Keratinocyte (primary cell): ENCODE measurements at regions not wholly inside any gene's neighbourhood (a gene's known extent, or its start where the extent isn't known, plus 50 kb on each side); places are given as distances from the start of the nearest gene placed in this dataset.

Source experiments
- DNase-seq: peaks from one replicate; pipeline ENCODE4 v3.0.0-alpha.2; 2011; ENCODE audit warnings: low read depth, missing footprints, low spot score
- FAIRE-seq: peaks from 2 replicates; lab custom pipeline; 2011; peaks lifted over from hg19 to GRCh38; lab: Jason Lieb, UNC
- H2AFZ ChIP-seq: 2 replicates; pipeline ENCODE4 v1.6.0; 2012; ENCODE audit warnings: low read length, control low read depth, inconsistent platforms; ENCODE audit not compliant: control insufficient read depth
- H3K27ac ChIP-seq: 2 replicates; pipeline ENCODE4 v1.5.1; 2011; ENCODE audit warnings: low read length; ENCODE audit not compliant: control insufficient read depth, insufficient read depth
- H3K27me3 ChIP-seq: 3 replicates; pipeline ENCODE4 v1.6.0; 2011; ENCODE audit warnings: low read length; ENCODE audit not compliant: control insufficient read depth, insufficient read depth; ENCODE audit errors: extremely low read depth
- H3K36me3 ChIP-seq, 2 experiments: 2 replicates in 1 of 2; 3 replicates in 1 of 2; pipeline ENCODE4 v1.5.1; 2011; ENCODE audit warnings: low read length in 2 of 2, mild to moderate bottlenecking in 1 of 2; ENCODE audit not compliant: control insufficient read depth in 2 of 2, insufficient read depth in 2 of 2; ENCODE audit errors: extremely low read depth in 1 of 2
- H3K4me1 ChIP-seq: 3 replicates; pipeline ENCODE4 v1.5.1; 2011; ENCODE audit warnings: low read length; ENCODE audit not compliant: control insufficient read depth, insufficient read depth; ENCODE audit errors: extremely low read depth
- H3K4me2 ChIP-seq: 3 replicates; pipeline ENCODE4 v1.6.0; 2011; ENCODE audit warnings: low read depth, low read length; ENCODE audit not compliant: control insufficient read depth, insufficient read depth; ENCODE audit errors: extremely low read depth
- H3K4me3 ChIP-seq, 3 experiments: fragments of 200-600 bp in 1 of 3; sonication (generic) in 1 of 3; 2 replicates in 2 of 3; 3 replicates in 1 of 3; pipeline ENCODE4 v1.5.1; 2011 to 2016; ENCODE audit warnings: low read length in 3 of 3, mild to moderate bottlenecking in 3 of 3, control low read depth in 2 of 3, inconsistent platforms in 1 of 3, low read depth in 1 of 3, mixed read lengths in 1 of 3, mixed run types in 1 of 3, moderate library complexity in 1 of 3; ENCODE audit not compliant: control insufficient read depth in 2 of 3, insufficient read depth in 2 of 3; ENCODE audit errors: extremely low read depth in 1 of 3
- H3K79me2 ChIP-seq: 2 replicates; pipeline ENCODE4 v1.6.0; 2012; ENCODE audit warnings: low read length; ENCODE audit not compliant: control insufficient read depth, insufficient read depth
- H3K9ac ChIP-seq: 3 replicates; pipeline ENCODE4 v1.6.0; 2011; ENCODE audit warnings: low read length; ENCODE audit not compliant: control insufficient read depth, insufficient read depth; ENCODE audit errors: extremely low read depth
- H3K9me1 ChIP-seq: 3 replicates; pipeline ENCODE4 v1.6.0; 2011; ENCODE audit warnings: low read length; ENCODE audit not compliant: control insufficient read depth, insufficient read depth; ENCODE audit errors: extremely low read depth
- H3K9me3 ChIP-seq: 2 replicates; pipeline ENCODE4 v1.5.1; 2012; ENCODE audit warnings: low read depth, low read length; ENCODE audit not compliant: control insufficient read depth
- H4K20me1 ChIP-seq: 3 replicates; pipeline ENCODE4 v1.6.0; 2011; ENCODE audit warnings: low read length; ENCODE audit not compliant: control insufficient read depth, insufficient read depth; ENCODE audit errors: extremely low read depth
- CTCF ChIP-seq, 3 experiments: IDR thresholded peaks in 1 of 3; conservative IDR thresholded peaks in 1 of 3; optimal IDR thresholded peaks in 1 of 3; 2 replicates in 2 of 3; 3 replicates in 1 of 3; pipeline versions ENCODE3 to v1.5.1; 2011; ENCODE audit warnings: low read length in 3 of 3, mild to moderate bottlenecking in 3 of 3, moderate library complexity in 2 of 3, control low read depth in 1 of 3, inconsistent platforms in 1 of 3; ENCODE audit not compliant: insufficient read depth in 2 of 3; ENCODE audit errors: extremely low read depth in 1 of 3
- EZH2 ChIP-seq: IDR thresholded peaks from one replicate; pipeline ENCODE4 v1.6.1; 2012; ENCODE audit warnings: inconsistent platforms, mild to moderate bottlenecking, low read length, moderate library complexity
- dilution Hi-C: fragments of 300-500 bp; cut with MboI; formaldehyde crosslinking; loops from one replicate; pipeline ENCODE4 v1.7.0; 2020; ENCODE audit warnings: low sequenced_read_pairs; ENCODE audit not compliant: extremely low pct_ligation_motif_present

GRCh38 chr12:115057445-115057844 lies 373.5 kb upstream of the TBX3 start:
- TF ChIP-seq EZH2 (no peak), CTCF (optimal IDR thresholded peaks at IDR 0.05 in 1 of 3, IDR thresholded peaks at IDR 0.05 in 1 of 3, conservative IDR thresholded peaks at IDR 0.05 in 1 of 3; ENCODE audit: extremely low read depth in 1 of 3, insufficient read depth in 2 of 3, low read length in 3 of 3) (no peak)
- Histone ChIP-seq H3K36me3 (no peaks in the 10 kb centered on the region), H3K9me1 (no peaks in the 10 kb centered on the region), H3K79me2 (no peaks in the 10 kb centered on the region), H3K4me3 (no peak overlapping the region), H3K27ac (no peak overlapping the region), H2AFZ (no peak overlapping the region), H3K27me3 (no peaks in the 10 kb centered on the region), H3K4me2 (no peak overlapping the region), H4K20me1 (no peaks in the 10 kb centered on the region), H3K9me3 (no peaks in the 10 kb centered on the region), H3K9ac (no peak overlapping the region), H3K4me1 (no peaks in the 10 kb centered on the region)
- DNase-seq = no peak
- dilution Hi-C loops = no loop called here
- no peak for FAIRE-seq

GRCh38 chr12:115051378-115051777 lies 367.4 kb upstream of the TBX3 start:
- dilution Hi-C loops = no loop called here
- Histone ChIP-seq H3K4me1 (no peaks in the 10 kb centered on the region), H3K79me2 (no peaks in the 10 kb centered on the region), H3K9ac (no peak overlapping the region), H4K20me1 (no peaks in the 10 kb centered on the region), H3K9me1 (no peaks in the 10 kb centered on the region), H3K36me3 (no peaks in the 10 kb centered on the region), H3K27ac (no peak overlapping the region), H3K27me3 (no peaks in the 10 kb centered on the region), H3K4me2 (no peak overlapping the region), H3K9me3 (no peaks in the 10 kb centered on the region), H2AFZ (no peak overlapping the region), H3K4me3 (no peak overlapping the region)
- FAIRE-seq = no peak
- TF ChIP-seq CTCF (optimal IDR thresholded peaks at IDR 0.05 in 1 of 3, IDR thresholded peaks at IDR 0.05 in 1 of 3, conservative IDR thresholded peaks at IDR 0.05 in 1 of 3; ENCODE audit: extremely low read depth in 1 of 3, insufficient read depth in 2 of 3, low read length in 3 of 3) = no peak
- TF ChIP-seq EZH2 = no peak
- no peak for DNase-seq
